SK-N-MC (cell line): ENCODE measurements at regions not wholly inside any gene's neighbourhood (a gene's known extent, or its start where the extent isn't known, plus 50 kb on each side); places are given as distances from the start of the nearest gene placed in this dataset.
"Not testable (repeated sequence)": the region's sequence is repeated elsewhere in the genome, so short reads cannot be mapped to it uniquely, and the experiment has no call there.

Experiments used
- DNase-seq: peaks from one replicate; pipeline ENCODE4 v3.0.0-alpha.2; 2011; ENCODE audit warnings: low read depth, low spot score
- H3K27ac ChIP-seq: fragments of 200-600 bp; sonication (generic); 2 replicates; pipeline ENCODE4 v1.5.1; 2016; ENCODE audit warnings: mixed run types
- H3K36me3 ChIP-seq: fragments of 200-600 bp; sonication (generic); 2 replicates; pipeline ENCODE4 v1.6.1; 2017; ENCODE audit warnings: antibody characterized with exemption, low read length, mixed read lengths; ENCODE audit not compliant: insufficient read depth
- H3K4me3 ChIP-seq: fragments of 200-600 bp; sonication (generic); 2 replicates; pipeline ENCODE4 v1.5.1; 2016
- H3K9ac ChIP-seq: fragments of 200-600 bp; sonication (generic); 2 replicates; pipeline ENCODE4 v1.8.0; 2017; ENCODE audit warnings: mixed run types, mixed read lengths; ENCODE audit not compliant: insufficient read length
- H3K9me3 ChIP-seq: fragments of 200-600 bp; sonication (generic); 2 replicates; pipeline ENCODE4 v1.6.1; 2017; ENCODE audit warnings: low read depth, mild to moderate bottlenecking, antibody characterized with exemption, low read length, moderate library complexity, mixed read lengths
- EZH2 ChIP-seq: fragments of 200-600 bp; sonication (generic); IDR thresholded peaks from one replicate; pipeline ENCODE4 v1.6.1; 2017; ENCODE audit warnings: antibody characterized with exemption
- FOXP2 ChIP-seq: optimal IDR thresholded peaks from 2 replicates; pipeline ENCODE3; 2011; ENCODE audit warnings: mild to moderate bottlenecking, moderate library complexity; ENCODE audit not compliant: insufficient read depth; ENCODE audit errors: extremely low read length, control extremely low read depth
- POLR2AphosphoS5 ChIP-seq: IDR thresholded peaks from 2 replicates; pipeline ENCODE4 v1.6.1; 2012; ENCODE audit warnings: mild to moderate bottlenecking, low read depth, low read length, borderline replicate concordance

GRCh38 chr2:16392647-16393499, 272.8 kb downstream of the CYRIA start:
- DNase-seq: no peak
- Histone ChIP-seq H3K4me3 (no peak overlapping the region), H3K9me3 (no peaks in the 10 kb centered on the region), H3K36me3 (no peaks in the 10 kb centered on the region), H3K27ac (no peak overlapping the region), H3K9ac (no peak overlapping the region)
- no peak for TF ChIP-seq EZH2
- TF ChIP-seq FOXP2: no peak
- TF ChIP-seq POLR2AphosphoS5: no peak

DNA sequence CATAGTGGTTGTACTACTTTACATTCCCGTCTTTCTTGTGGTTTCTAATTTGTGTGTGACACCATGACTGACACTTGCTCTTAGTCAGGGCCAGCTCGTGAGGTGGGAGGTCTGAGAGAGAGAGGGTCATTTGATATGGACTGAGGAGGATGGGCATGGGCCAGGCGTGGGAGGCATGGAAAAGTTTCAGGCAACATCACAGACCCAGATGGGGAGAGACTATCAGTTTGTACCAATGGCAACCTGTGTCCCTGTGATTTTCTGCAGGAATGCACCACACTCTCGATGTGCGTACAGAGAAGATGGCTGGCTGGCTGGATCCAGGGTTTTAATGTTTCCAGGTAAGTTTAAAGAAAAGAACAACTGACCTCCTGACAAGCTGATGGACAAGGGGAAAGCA, 273.6 kb downstream of the CYRIA start:
- TF ChIP-seq FOXP2 (no peak), POLR2AphosphoS5 (no peak), EZH2 (no peak)
- H3K27ac ChIP-seq: no peak overlapping the region
- no peak overlapping the region for H3K4me3 ChIP-seq
- H3K9me3 ChIP-seq: no peaks in the 10 kb centered on the region
- DNase-seq: no peak
- no peaks in the 10 kb centered on the region for H3K36me3 ChIP-seq
- H3K9ac ChIP-seq: no peak overlapping the region

DNA sequence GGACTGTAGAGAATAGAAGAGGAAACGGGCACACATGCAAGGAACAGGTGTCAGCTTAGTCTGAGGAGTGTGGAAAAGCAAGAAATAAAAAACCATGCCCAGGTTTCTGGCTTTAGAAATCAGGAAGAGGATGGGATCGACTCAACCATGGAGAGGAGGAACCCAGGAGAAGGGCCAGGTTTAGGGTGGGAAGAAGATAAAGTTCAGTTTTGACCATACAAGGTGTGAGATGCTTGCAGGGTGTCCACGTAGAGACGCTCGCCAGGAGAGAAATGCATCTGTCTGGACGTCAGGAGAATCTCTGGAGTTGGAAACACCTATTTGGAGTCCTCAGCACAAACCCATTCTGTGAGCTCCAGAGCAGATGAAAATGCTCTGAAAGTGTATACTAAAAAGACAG, 275.1 kb downstream of the CYRIA start:
- no peaks in the 10 kb centered on the region for H3K36me3 ChIP-seq
- no peak overlapping the region for H3K27ac ChIP-seq
- H3K9me3 ChIP-seq: no peaks in the 10 kb centered on the region
- H3K9ac ChIP-seq: no peak overlapping the region
- no peak for TF ChIP-seq FOXP2
- TF ChIP-seq POLR2AphosphoS5: no peak
- TF ChIP-seq EZH2: no peak
- no peak for DNase-seq
- no peak overlapping the region for H3K4me3 ChIP-seq

DNA sequence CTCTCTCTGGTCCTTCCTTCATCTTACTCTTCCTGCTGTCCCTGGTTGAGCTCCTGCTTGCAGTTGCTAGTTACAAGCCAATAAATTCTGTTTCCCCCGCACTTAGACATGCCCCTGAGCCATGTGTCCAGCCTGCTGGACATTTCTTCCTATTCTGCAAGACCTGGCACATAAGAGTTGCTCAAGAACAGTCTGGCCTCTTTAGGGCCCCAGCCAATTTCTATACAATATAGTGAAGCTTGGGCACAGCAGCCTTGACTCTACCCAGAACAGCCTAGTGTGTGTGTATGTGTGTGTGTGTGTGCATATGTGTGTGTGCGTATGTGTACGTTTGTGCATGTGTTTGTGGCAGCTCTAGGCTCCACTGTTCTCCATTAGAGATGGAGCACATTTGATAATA, 276.0 kb downstream of the CYRIA start:
- TF ChIP-seq EZH2 (no peak), FOXP2 (no peak), POLR2AphosphoS5 (no peak)
- no peak overlapping the region for H3K4me3 ChIP-seq
- no peak for DNase-seq
- no peaks in the 10 kb centered on the region for H3K36me3 ChIP-seq
- no peak overlapping the region for H3K27ac ChIP-seq
- H3K9me3 ChIP-seq: no peaks in the 10 kb centered on the region
- no peak overlapping the region for H3K9ac ChIP-seq

DNA sequence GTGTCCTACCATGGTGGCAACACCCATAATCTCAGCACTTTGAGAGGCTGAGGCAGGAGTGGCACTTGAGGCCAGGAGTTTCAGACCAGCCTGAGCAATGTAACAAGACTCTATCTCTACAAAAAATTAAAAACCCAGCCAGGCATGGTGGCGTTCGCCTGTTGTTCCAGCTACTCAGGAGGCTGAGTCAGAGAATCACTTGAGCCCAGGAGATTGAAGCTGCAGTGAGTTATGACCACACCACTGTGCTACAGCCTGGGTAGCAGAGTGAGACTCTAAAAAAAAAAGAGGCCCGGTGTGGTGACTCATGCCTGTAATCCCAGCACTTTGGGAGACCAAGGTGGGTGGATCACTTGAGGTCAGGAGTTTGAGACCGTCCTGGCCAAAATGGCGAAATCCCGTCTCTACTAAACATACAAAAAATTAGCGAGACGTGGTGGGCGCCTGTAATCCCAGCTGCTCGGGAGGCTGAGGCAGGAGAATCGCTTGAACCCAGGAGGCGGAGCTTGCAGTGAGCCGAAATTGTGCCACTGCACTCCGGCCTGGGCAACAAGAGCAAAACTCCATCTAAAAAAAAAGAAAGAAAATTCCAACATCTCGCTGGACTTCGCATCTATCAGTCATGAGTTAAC, 277.3 kb downstream of the CYRIA start:
- not testable (repeated sequence) for DNase-seq, H3K9me3 ChIP-seq, H3K36me3 ChIP-seq, H3K27ac ChIP-seq, H3K9ac ChIP-seq, H3K4me3 ChIP-seq

- no peak for DNase-seq
- Histone ChIP-seq H3K27ac (no peak overlapping the region), H3K9me3 (no peaks in the 10 kb centered on the region), H3K9ac (no peak overlapping the region), H3K4me3 (no peak overlapping the region), H3K36me3 (no peaks in the 10 kb centered on the region)
- TF ChIP-seq EZH2: no peak
- no peak for TF ChIP-seq FOXP2
- TF ChIP-seq POLR2AphosphoS5: no peak
Observed at GRCh38 chr2:16387461-16387984, 278.1 kb downstream of the CYRIA start.

GRCh38 chr2:16386431-16386830, 279.2 kb downstream of the CYRIA start:
- Histone ChIP-seq H3K27ac (no peak overlapping the region), H3K4me3 (no peak overlapping the region), H3K9ac (no peak overlapping the region), H3K9me3 (no peaks in the 10 kb centered on the region), H3K36me3 (no peaks in the 10 kb centered on the region)
- DNase-seq: no peak
- no peak for TF ChIP-seq FOXP2
- no peak for TF ChIP-seq POLR2AphosphoS5
- TF ChIP-seq EZH2: no peak

- H3K27ac ChIP-seq: no peak overlapping the region
- DNase-seq: no peak
- no peak for TF ChIP-seq POLR2AphosphoS5
- TF ChIP-seq EZH2: no peak
- TF ChIP-seq FOXP2: no peak
- H3K9me3 ChIP-seq: no peaks in the 10 kb centered on the region
- H3K4me3 ChIP-seq: no peak overlapping the region
- no peaks in the 10 kb centered on the region for H3K36me3 ChIP-seq
- no peak overlapping the region for H3K9ac ChIP-seq
Observed at GRCh38 chr2:16386031-16386430, 279.6 kb downstream of the CYRIA start.
